GM18507 (cell line): ENCODE measurements at regions not wholly inside any gene's neighbourhood (a gene's known extent, or its start where the extent isn't known, plus 50 kb on each side); places are given as distances from the start of the nearest gene placed in this dataset.
"Not testable (repeated sequence)": the region's sequence is repeated elsewhere in the genome, so short reads cannot be mapped to it uniquely, and the experiment has no call there.

Source experiments
- DNase-seq: peaks from one replicate; pipeline ENCODE4 v3.0.0; 2011; ENCODE audit warnings: low read depth; ENCODE audit not compliant: insufficient read length; ENCODE audit errors: extremely low spot score
- FAIRE-seq: peaks from 2 replicates; lab custom pipeline; 2011; peaks lifted over from hg19 to GRCh38; lab: Jason Lieb, UNC

GRCh38 chr18:67384057-67384456 is 132.5 kb downstream of the DSEL start:
- DNase-seq, FAIRE-seq: not testable (repeated sequence)

DNA sequence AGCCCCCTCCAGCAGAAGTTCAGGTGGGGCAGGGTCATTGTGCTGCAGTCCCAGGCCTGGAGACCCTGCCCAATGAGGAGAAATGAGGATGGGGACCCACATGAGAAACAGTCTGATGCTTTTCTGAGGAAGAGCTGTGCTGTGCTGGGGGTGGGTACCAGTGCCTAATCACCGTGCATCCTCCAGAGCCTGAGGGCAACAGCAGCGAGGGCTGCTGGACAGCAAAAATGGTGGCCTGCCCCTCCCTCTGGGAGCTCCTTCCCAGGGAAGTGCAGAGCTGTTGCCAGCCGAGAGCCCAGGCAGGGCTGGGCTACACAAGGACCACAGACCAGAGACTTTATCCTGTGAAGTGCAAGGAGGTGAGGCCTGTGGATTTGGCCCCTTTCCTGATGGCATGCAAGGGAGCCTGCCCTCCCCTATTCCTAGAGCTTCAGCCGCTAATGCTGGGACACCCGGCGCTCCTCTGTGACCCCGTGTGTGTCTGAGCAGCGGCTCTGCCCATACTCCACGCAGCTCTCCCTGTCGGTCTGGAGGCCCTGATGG is 134.8 kb downstream of the DSEL start:
- DNase-seq, result no peak
- FAIRE-seq, result no peak

- DNase-seq, result no peak
- FAIRE-seq, result no peak
Observed at GRCh38 chr18:67380867-67381266, 135.7 kb downstream of the DSEL start.

DNA sequence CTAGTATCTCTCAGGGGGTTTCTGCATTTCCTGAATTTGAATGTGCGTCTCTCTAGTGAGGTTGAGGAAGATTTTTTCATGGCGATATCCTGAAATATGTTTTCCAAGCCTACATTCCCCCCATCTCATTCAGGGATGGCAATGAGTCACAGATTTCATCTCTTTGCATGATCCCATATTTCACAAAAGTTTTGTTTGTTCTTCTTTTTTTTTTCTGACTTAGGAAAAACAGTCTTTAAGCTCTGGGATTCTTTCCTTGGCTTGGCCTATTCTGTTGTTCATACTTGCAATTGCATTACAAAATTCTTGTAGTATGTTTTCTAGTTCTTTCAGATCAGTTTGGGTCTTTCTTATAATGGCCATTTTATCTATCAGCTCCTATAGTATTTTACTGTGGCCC is 136.5 kb downstream of the DSEL start:
- no peak for FAIRE-seq
- no peak for DNase-seq

DNA sequence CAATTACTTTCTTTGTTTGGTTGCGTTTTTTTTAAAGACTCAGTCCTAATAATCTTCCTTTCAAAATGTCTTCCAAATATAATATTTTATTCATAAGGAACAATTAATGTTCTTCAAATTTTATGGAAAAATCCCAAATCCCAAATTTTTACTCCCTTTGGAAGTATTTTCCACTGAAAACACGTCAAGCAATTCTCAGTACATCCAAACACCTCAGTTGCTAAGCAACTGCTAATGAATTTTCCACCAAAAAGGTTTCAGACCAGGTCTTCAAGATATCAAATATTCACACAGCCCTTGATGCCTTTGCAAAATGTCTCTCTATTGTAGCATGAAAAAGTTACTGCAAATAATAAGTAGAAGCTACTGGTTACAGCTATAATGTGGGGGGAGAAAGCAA is 140.1 kb downstream of the DSEL start:
- DNase-seq (no peak), FAIRE-seq (no peak)

DNA sequence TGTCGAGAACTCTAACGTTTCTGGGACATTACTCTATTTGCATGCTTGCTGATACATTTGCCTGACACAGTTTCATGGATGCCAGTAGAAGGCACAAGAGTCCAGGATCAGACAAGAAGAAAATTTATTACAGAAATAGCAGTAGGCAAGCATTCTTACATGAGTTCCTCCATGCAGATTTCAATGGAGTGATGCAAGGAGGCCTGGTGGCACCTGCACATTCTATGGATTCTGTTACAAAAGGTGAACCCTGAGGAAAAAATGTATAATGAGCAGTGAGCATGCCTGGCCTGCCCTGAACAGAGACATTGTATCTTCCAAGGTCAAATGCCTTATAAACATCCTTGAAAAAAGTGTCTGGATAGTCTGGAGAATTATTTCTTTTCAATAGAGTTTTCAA is 142.9 kb downstream of the DSEL start:
- DNase-seq, result no peak
- FAIRE-seq, result no peak

DNA sequence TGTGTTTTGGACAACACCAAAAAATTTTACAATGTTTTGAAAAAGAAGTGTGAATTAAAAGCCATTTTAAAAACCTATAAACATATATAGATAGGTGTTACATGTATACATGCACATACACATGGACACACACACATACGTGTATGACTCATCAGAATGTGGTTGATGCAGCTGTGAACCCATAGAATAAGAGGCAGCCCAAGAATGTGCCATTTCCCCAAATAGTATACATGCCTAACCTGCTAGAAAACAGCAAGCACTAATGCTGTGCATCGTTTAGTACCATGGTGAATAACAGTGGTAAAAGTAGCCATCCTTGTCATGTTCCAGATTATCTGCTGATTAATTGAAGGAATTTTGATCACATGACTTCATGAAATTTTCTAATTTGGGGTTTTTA is 149.0 kb downstream of the DSEL start:
- DNase-seq (no peak), FAIRE-seq (no peak)

GRCh38 chr18:67363694-67364093 is 152.8 kb downstream of the DSEL start:
- FAIRE-seq, result no peak

DNA sequence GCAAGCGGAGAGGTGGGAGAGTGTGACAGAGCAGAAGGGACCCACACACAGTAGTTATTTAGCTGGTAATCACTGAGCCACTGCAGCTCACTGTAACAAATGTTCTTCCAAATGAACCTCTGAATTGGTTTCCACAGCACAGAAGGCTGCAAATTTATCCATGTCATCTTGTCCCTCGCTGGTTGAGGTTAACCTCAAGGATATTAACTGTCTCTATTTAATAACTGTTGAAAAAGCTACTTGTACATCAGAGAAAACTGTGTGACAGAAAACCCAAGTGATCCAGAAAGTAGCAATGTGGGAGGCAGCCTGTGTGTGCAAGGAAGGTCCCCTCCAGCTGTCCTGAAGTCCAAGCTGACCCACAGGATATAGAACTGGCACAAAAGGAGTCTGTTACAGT is 153.6 kb downstream of the DSEL start:
- FAIRE-seq, result no peak
- no peak for DNase-seq

More at GRCh38 chr18:67363694-67364093, 152.8 kb downstream of the DSEL start:
- DNase-seq, result no peak

DNA sequence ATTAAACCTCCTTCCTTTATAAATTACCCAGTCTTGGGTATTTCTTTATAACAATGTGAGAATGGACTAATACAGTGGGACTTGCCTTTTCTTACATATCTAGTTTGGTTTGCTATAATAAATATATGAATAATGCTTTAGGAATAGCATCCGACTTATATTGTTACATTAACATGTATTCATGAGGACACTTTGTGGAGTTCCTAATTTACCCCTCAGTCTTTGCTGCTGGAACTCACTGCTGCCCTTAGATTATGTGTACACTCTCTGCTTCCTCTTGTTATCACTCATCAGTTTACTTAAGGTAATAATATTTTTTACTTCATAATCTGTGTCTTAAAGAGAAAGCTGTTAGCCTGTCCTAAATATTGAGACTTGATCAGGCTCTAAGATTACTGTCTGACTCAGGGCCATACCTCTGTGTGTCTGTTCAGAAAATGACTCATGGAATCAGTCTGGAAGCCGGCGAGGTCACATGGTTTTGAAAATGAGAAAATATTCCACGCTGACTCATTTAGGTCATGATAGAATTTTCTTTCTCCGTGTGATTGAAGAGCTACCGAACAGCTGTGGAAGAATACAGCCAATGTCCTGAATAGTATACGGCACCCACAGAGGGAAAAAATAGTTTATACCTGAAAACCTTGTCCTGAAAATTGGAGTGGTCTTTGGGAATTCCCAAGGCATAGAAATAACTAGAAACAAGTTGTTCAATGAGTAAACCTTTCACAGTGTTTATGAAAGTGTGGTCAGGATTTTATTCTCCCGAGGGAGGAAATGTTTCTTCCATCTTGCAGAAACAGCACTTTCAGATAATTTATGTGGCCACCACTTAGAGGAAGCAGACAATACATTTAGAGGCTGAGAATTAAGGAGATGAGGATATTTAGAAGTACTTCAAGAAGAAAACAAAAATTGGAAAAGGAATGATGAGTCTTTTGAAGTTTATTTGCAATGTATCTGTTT is 156.4 kb downstream of the DSEL start:
- DNase-seq (no peak), FAIRE-seq (no peak)

GRCh38 chr18:67358947-67359346 is 157.6 kb downstream of the DSEL start:
- DNase-seq, result no peak
- FAIRE-seq, result no peak

DNA sequence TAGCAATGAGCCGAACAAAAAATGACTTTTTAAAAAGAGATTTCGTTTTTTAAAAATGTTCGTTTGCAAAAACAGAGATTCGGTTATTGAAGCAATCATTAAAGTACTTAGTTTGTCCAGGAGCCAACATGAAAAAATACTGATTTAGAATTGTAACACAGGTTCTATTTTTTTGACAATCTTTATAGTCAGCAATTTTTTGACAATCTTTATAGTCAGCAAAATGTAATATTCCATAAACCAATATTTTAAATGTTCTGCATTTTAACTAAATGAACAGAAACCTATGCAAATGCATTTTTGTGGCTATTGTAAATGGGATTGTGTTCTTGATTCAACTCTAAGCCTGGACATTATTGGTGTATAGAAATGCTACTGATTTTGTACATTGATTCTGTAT is 161.8 kb downstream of the DSEL start:
- DNase-seq (no peak), FAIRE-seq (no peak)

- FAIRE-seq, result no peak
- no peak for DNase-seq
Observed at GRCh38 chr18:67354091-67354490, 162.4 kb downstream of the DSEL start.

DNA sequence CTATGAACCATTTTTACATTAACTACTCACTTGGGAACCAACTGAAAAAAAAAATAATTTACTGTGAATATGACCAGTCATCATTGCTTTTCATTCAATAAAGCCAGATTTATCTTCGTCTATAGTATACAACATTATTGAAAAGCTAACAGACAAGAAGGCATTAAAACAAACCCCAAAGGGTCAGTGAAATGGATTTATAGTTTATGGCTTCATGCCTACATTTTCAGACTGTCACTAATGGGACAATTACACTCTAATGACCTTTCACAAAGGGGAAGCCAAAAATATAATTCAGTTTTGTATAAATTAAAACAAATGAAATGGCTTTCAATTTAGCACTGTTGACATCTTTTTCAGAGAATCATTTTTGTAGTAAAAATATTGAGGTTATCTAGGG is 169.1 kb downstream of the DSEL start:
- FAIRE-seq, result no peak

DNA sequence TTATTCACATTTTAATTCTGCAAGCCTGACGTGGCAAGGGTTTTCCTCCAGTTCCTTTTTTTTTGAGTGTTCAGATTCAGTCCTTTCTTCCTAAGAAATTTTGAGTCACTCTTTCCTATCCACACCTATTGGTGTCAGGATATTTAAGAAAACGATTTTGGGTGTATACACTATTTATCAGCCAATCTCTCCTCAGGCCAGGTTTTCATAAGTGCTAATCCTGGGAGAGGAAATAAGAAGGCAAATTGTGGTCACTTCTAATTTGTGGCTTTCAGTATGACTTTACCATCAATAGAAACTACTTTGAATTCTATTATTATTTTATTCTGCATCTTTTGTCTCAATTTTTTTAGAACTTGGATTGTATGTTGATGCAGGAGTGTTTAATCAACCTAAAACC is 174.4 kb downstream of the DSEL start:
- FAIRE-seq (no peak), DNase-seq (no peak)

More for the DNA sequence above, 169.1 kb downstream of the DSEL start:
- DNase-seq, result no peak

DNA sequence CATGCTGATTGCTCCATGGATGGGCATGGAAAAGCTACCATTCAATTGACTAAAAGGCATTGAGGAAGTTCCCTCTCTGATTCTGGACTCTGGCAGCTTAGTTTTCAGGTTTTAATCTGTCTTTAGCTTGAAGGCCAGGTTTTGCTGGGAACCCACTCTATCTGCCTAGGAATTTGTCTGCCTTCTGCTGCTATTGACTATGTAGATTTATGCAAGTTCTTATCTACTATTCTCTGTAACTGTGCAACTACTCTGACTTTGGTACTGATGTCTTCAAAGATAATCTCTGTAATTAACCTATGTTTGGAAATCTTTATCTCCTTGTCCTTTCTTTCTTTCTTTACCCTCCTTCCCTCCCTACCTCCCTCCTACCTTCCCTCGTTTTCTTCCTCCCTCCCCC is 178.8 kb downstream of the DSEL start:
- FAIRE-seq (no peak), DNase-seq (no peak)

DNA sequence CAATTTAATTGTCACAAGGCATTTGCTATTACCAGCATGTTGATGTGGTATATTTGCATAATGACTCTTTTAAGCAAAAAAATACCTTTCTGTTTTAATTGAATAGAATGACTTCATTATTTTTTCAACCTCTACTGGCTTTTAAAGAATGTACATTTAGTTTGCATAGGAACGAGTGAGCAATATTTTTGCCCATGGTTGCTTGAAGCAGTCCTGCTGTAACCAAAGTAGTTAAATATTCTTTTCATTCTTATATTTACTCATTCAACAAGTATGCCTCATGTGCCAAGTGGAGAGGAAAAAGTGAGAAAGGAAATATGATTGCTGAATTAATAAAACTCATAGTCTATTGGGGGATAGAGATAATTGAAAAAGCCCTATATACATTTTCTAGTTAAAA is 184.7 kb downstream of the DSEL start:
- FAIRE-seq, result no peak
- no peak for DNase-seq

DNA sequence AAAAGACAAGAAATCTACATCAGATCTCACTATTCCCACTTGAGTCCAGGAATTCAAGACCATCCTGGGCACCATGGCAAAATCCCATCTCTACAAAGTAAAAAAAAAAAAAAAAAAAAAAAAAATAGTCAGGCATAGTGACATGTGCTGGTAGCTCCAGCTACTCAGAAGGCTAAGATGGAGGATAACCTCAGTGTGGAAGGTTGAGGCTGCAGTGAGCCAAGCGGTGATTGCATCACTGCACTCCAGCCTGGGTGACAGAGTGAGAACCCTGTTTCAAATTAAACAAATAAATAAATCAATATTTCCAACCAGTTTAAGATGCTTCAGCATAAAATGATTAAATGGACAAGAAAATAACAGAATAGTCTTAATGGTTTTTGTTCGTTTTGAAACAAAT is 197.4 kb downstream of the DSEL start:
- FAIRE-seq, result no peak

DNA sequence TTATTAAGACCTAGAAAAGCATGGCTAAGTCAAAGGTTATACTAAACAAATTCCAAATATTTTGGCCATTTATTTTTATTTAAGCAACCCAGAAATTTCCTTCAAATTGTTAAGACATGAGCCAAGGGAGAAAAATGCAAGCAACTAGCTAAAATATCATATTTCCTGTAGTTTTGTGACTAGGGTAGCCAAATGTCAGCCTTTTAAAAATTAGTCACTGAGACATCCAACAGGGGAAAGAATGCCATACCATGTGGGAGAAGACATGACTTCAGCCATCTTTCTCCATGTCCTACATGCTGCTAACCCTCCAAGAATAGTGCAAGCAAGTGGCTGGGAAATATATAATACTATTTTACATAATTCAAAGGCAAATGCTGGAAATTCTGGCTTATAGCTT is 197.9 kb downstream of the DSEL start:
- no peak for DNase-seq

More for the DNA sequence above, 197.4 kb downstream of the DSEL start:
- no peak for DNase-seq

DNA sequence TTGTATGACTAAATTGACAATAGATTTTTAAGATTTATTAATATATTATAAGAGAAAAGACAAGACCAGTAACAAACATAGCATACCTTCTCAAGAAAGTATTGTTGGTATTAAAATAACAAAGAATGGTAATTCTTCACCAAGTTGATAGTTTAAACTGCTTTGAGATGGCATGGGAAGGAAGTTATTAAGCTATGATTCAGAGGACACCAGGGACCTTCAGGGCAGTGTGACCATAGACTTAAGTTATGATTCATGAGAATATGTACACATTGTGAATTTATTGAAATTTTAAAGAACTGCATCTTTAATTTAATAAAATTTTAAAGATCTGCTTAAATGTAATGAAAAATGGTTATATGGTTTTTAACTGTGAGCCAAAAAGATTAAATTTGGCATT is 205.7 kb downstream of the DSEL start:
- no peak for FAIRE-seq

More for the DNA sequence above, 197.9 kb downstream of the DSEL start:
- FAIRE-seq, result no peak

GRCh38 chr18:67308819-67309218 is 207.7 kb downstream of the DSEL start:
- no peak for DNase-seq

More for the DNA sequence above, 205.7 kb downstream of the DSEL start:
- DNase-seq, result no peak

More at GRCh38 chr18:67308819-67309218, 207.7 kb downstream of the DSEL start:
- FAIRE-seq, result no peak
